Activated CD8-positive, alpha-beta T cell treated with anti-CD3 and anti-CD28 coated beads, Interleukin-2, amount 10 ng/mL, durations not matched to agents 7 days and 5 days (primary cell): ENCODE measurements at regions not wholly inside any gene's neighbourhood (a gene's known extent, or its start where the extent isn't known, plus 50 kb on each side); places are given as distances from the start of the nearest gene placed in this dataset.
"Not testable (repeated sequence)": the region's sequence is repeated elsewhere in the genome, so short reads cannot be mapped to it uniquely, and the experiment has no call there.

ENCODE experiments used
- ATAC-seq: fragments of 150-1000 bp; cut with Tn5 transposase; one replicate; pipeline ENCODE4 v1.10.0; 2021; ENCODE audit warnings: moderate library complexity
- CTCF ChIA-PET: fragments of 350-600 bp; sonication (Branson Sonifier 250); formaldehyde crosslinking; loops from one replicate; lab custom pipeline; 2021; ENCODE audit warnings: antibody characterized with exemption; lab: Charles Lee
- POLR2A ChIA-PET: fragments of 350-600 bp; sonication (Branson Sonifier 250); formaldehyde crosslinking; loops from one replicate; lab custom pipeline; 2021; ENCODE audit warnings: antibody characterized with exemption; lab: Charles Lee
- DNase-seq: peaks from one replicate; pipeline ENCODE4 v3.0.0-alpha.2; 2020
- H3K27ac Mint-ChIP-seq: one replicate; pipeline ENCODE4 v1.8.0; 2021; ENCODE audit warnings: mild to moderate bottlenecking, mixed read lengths
- H3K27me3 Mint-ChIP-seq: one replicate; pipeline ENCODE4 v1.8.0; 2021; ENCODE audit warnings: low read depth, mixed read lengths
- H3K36me3 Mint-ChIP-seq: one replicate; pipeline ENCODE4 v1.8.0; 2021; ENCODE audit warnings: low read depth, mixed read lengths
- H3K4me1 Mint-ChIP-seq: one replicate; pipeline ENCODE4 v1.8.0; 2021; ENCODE audit warnings: low read depth, mixed read lengths
- H3K4me3 Mint-ChIP-seq: one replicate; pipeline ENCODE4 v1.8.0; 2021; ENCODE audit warnings: mild to moderate bottlenecking, mixed read lengths
- H3K9me3 Mint-ChIP-seq: one replicate; pipeline ENCODE4 v1.8.0; 2022; ENCODE audit warnings: mixed read lengths; ENCODE audit not compliant: insufficient read depth

GRCh38 chr21:25457946-25458345 is 149.3 kb downstream of the MRPL39 start:
- H3K27ac Mint-ChIP-seq: no peak overlapping the region
- peaks cover 50% of the 10 kb centered on the region for H3K4me1 Mint-ChIP-seq
- no peaks in the 10 kb centered on the region for H3K27me3 Mint-ChIP-seq
- H3K36me3 Mint-ChIP-seq: peaks cover 7% of the 10 kb centered on the region
- DNase-seq (no peak), ATAC-seq (no peak)
- ChIA-PET POLR2A (interaction anchor here (1.2 kb wide), 1 partner anchor 110 kb away, joined by 4 read pairs; no protein-coding TSS in a partner anchor), CTCF (interaction anchor here (1.2 to 2.0 kb wide), 2 partner anchors 50 to 107 kb away, joined by 3 to 6 read pairs; no protein-coding TSS in a partner anchor)
- no peaks in the 10 kb centered on the region for H3K9me3 Mint-ChIP-seq
- H3K4me3 Mint-ChIP-seq: no peak overlapping the region

GRCh38 chr21:25457411-25457810 is 149.9 kb downstream of the MRPL39 start:
- CTCF ChIA-PET: interaction anchor here (1.2 to 2.0 kb wide), 2 partner anchors 50 to 108 kb away, joined by 3 to 6 read pairs; no protein-coding TSS in a partner anchor
- Mint-ChIP-seq H3K9me3 (no peaks in the 10 kb centered on the region), H3K36me3 (peaks cover 7% of the 10 kb centered on the region), H3K4me3 (peak overlapping the region; percentile 65), H3K4me1 (peaks cover 45% of the 10 kb centered on the region), H3K27ac (peak overlapping the region; percentile 78), H3K27me3 (no peaks in the 10 kb centered on the region)
- POLR2A ChIA-PET: interaction anchor here (1.2 kb wide), 1 partner anchor 110 kb away, joined by 4 read pairs; no protein-coding TSS in a partner anchor
- DNase-seq (no peak), ATAC-seq (peak; percentile 76)

GRCh38 chr21:25456672-25457071 is 150.6 kb downstream of the MRPL39 start:
- CTCF ChIA-PET: interaction anchor here (0.7 to 2.0 kb wide), 7 partner anchors 9 to 151 kb away, joined by 3 to 7 read pairs (median 4); no protein-coding TSS in a partner anchor
- ATAC-seq: peak; percentile 54
- H3K27ac Mint-ChIP-seq: peak overlapping the region; percentile 73
- peaks cover 39% of the 10 kb centered on the region for H3K4me1 Mint-ChIP-seq
- POLR2A ChIA-PET: interaction anchor here (0.9 to 1.4 kb wide), 2 partner anchors 29 to 105 kb away, joined by 4 to 5 read pairs; no protein-coding TSS in a partner anchor
- peaks cover 7% of the 10 kb centered on the region for H3K36me3 Mint-ChIP-seq
- peak overlapping the region; percentile 15 for H3K4me3 Mint-ChIP-seq
- peak; percentile 36 for DNase-seq
- H3K9me3 Mint-ChIP-seq: no peaks in the 10 kb centered on the region
- H3K27me3 Mint-ChIP-seq: no peaks in the 10 kb centered on the region

DNA sequence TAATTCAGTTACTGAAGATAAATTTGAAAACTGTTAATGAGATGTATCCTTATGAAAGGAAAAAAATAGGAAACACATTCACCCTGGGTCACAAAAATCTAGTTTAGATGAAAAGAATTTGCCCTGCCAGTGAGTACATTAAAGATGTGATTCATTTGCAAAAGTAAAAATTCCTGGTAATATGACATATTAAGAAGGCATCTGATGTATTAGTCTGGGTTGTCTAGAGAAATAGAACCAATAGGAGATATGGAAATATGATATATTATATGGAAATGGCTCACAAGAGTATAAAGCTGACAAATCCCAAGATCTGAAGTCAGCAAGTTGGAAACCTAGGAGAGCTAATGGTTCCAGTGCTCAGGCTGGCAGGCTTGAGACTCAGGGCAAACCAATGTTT is 153.8 kb downstream of the MRPL39 start:
- DNase-seq (no peak), ATAC-seq (no peak)
- H3K36me3 Mint-ChIP-seq: peaks cover 6% of the 10 kb centered on the region
- no peak overlapping the region for H3K4me3 Mint-ChIP-seq
- peaks cover 13% of the 10 kb centered on the region for H3K9me3 Mint-ChIP-seq
- POLR2A ChIA-PET: no interaction called here
- CTCF ChIA-PET: interaction anchor here (0.8 to 1.8 kb wide), 5 partner anchors 32 to 155 kb away, joined by 3 to 7 read pairs (median 4); no protein-coding TSS in a partner anchor
- no peaks in the 10 kb centered on the region for H3K27me3 Mint-ChIP-seq
- H3K4me1 Mint-ChIP-seq: peaks cover 18% of the 10 kb centered on the region
- H3K27ac Mint-ChIP-seq: no peak overlapping the region

GRCh38 chr21:25449950-25450349 is 157.3 kb downstream of the MRPL39 start:
- H3K9me3 Mint-ChIP-seq: peaks cover 13% of the 10 kb centered on the region
- POLR2A ChIA-PET: no interaction called here
- H3K4me1 Mint-ChIP-seq: peaks cover 2% of the 10 kb centered on the region
- no peaks in the 10 kb centered on the region for H3K27me3 Mint-ChIP-seq
- CTCF ChIA-PET: interaction anchor here (0.9 kb wide), 1 partner anchor 29 kb away, joined by 3 read pairs; no protein-coding TSS in a partner anchor
- no peak overlapping the region for H3K4me3 Mint-ChIP-seq
- DNase-seq (no peak), ATAC-seq (no peak)
- H3K27ac Mint-ChIP-seq: no peak overlapping the region
- H3K36me3 Mint-ChIP-seq: peaks cover 4% of the 10 kb centered on the region

DNA sequence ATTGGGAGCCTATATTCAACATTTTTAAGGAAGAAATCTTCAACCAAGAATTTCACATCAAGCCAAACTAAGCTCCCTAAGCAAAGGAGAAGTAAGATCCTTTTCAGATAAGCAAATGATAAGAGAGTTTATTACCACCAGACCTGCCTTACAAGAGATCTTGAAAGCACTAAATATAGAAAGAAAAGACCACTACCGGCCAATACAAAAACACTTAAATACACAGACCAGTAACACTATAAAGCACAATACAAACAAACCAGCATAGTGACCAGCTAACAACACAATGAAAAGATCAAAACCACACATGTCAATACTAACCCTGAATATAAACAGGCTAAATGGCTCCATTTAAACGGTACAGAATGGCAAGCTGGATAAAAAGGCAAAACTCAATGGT is 165.4 kb downstream of the MRPL39 start:
- no peak overlapping the region for H3K4me3 Mint-ChIP-seq
- DNase-seq (no peak), ATAC-seq (no peak)
- no peaks in the 10 kb centered on the region for H3K36me3 Mint-ChIP-seq
- H3K27me3 Mint-ChIP-seq: no peaks in the 10 kb centered on the region
- no peaks in the 10 kb centered on the region for H3K9me3 Mint-ChIP-seq
- ChIA-PET POLR2A (no interaction called here), CTCF (interaction anchor here (1.0 to 1.7 kb wide), 2 partner anchors 14 to 19 kb away, joined by 4 read pairs; no protein-coding TSS in a partner anchor)
- no peaks in the 10 kb centered on the region for H3K4me1 Mint-ChIP-seq
- H3K27ac Mint-ChIP-seq: no peak overlapping the region

- H3K27me3 Mint-ChIP-seq, POLR2A ChIA-PET, DNase-seq, H3K9me3 Mint-ChIP-seq, H3K4me3 Mint-ChIP-seq, ATAC-seq, H3K4me1 Mint-ChIP-seq, H3K27ac Mint-ChIP-seq, H3K36me3 Mint-ChIP-seq, CTCF ChIA-PET: not testable (repeated sequence)
Observed at GRCh38 chr21:25437465-25437864, 169.8 kb downstream of the MRPL39 start.

GRCh38 chr21:25428537-25428936 is 178.7 kb downstream of the MRPL39 start:
- H3K4me1 Mint-ChIP-seq: peaks cover 28% of the 10 kb centered on the region
- H3K36me3 Mint-ChIP-seq: no peaks in the 10 kb centered on the region
- CTCF ChIA-PET: interaction anchor here (1.0 kb wide), 1 partner anchor 146 kb away, joined by 3 read pairs; no protein-coding TSS in a partner anchor
- no peaks in the 10 kb centered on the region for H3K27me3 Mint-ChIP-seq
- POLR2A ChIA-PET: interaction anchor here (0.8 kb wide), 1 partner anchor 28 kb away, joined by 4 read pairs; no protein-coding TSS in a partner anchor
- ATAC-seq (no peak), DNase-seq (no peak)
- H3K27ac Mint-ChIP-seq: no peak overlapping the region
- no peaks in the 10 kb centered on the region for H3K9me3 Mint-ChIP-seq
- H3K4me3 Mint-ChIP-seq: no peak overlapping the region

DNA sequence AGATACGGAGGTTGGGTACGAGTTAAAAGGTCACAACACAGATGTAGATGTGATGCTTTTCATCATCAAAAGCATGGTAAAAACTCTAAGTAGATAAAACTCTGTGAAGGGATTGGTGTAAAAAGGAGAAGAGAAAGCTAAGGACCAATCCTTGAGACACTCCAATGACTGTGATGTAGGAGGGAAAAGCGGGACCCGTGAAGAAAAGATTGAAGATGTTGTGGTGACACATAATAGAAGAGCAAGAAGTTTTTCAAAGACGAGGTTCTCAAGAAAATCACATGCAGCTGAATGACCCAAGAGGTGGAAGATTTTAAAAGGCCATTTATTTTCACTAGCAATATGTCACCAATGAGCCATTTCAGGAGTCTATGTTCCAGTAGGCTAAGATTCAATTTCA is 179.5 kb downstream of the MRPL39 start:
- Mint-ChIP-seq H3K4me3 (no peak overlapping the region), H3K9me3 (no peaks in the 10 kb centered on the region), H3K36me3 (no peaks in the 10 kb centered on the region), H3K27me3 (no peaks in the 10 kb centered on the region), H3K4me1 (peaks cover 28% of the 10 kb centered on the region), H3K27ac (no peak overlapping the region)
- DNase-seq: no peak
- CTCF ChIA-PET: interaction anchor here (0.7 to 0.9 kb wide), 2 partner anchors 11 to 139 kb away, joined by 3 read pairs; no protein-coding TSS in a partner anchor
- ATAC-seq: no peak
- POLR2A ChIA-PET: interaction anchor here (0.8 kb wide), 1 partner anchor 29 kb away, joined by 4 read pairs; no protein-coding TSS in a partner anchor

DNA sequence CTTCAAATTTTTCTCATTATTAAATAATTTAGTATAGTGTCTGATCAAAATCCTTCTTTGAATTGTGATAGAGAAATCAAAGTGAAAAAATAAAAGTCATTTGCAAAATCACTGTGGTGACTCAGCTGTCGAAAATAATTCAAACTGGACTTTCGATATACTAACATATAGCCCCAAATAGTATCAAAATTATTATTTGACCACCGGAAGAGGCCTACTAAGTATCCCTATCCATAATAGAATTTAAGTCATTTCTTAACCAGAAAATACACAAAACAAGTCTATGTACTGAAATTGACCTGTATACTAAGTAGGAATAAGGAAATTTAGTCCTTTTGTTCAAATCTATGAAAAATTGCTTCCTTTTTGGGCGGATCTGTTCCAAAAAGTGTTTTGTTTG is 180.7 kb downstream of the MRPL39 start:
- DNase-seq (no peak), ATAC-seq (no peak)
- H3K4me3 Mint-ChIP-seq: no peak overlapping the region
- no peaks in the 10 kb centered on the region for H3K27me3 Mint-ChIP-seq
- CTCF ChIA-PET: interaction anchor here (1.2 kb wide), 1 partner anchor 138 kb away, joined by 3 read pairs; no protein-coding TSS in a partner anchor
- no peaks in the 10 kb centered on the region for H3K9me3 Mint-ChIP-seq
- H3K4me1 Mint-ChIP-seq: peaks cover 34% of the 10 kb centered on the region
- no peak overlapping the region for H3K27ac Mint-ChIP-seq
- no peaks in the 10 kb centered on the region for H3K36me3 Mint-ChIP-seq
- POLR2A ChIA-PET: no interaction called here

- Mint-ChIP-seq H3K9me3 (no peaks in the 10 kb centered on the region), H3K27me3 (no peaks in the 10 kb centered on the region), H3K4me1 (peaks cover 44% of the 10 kb centered on the region), H3K36me3 (no peaks in the 10 kb centered on the region), H3K27ac (no peak overlapping the region), H3K4me3 (no peak overlapping the region)
- ATAC-seq (no peak), DNase-seq (no peak)
- POLR2A ChIA-PET: no interaction called here
- CTCF ChIA-PET: interaction anchor here (0.6 to 5.0 kb wide), 5 partner anchors 15 to 143 kb away, joined by 3 to 40 read pairs (median 14); no protein-coding TSS in a partner anchor
Observed at GRCh38 chr21:25425156-25425555, 182.1 kb downstream of the MRPL39 start.

DNA sequence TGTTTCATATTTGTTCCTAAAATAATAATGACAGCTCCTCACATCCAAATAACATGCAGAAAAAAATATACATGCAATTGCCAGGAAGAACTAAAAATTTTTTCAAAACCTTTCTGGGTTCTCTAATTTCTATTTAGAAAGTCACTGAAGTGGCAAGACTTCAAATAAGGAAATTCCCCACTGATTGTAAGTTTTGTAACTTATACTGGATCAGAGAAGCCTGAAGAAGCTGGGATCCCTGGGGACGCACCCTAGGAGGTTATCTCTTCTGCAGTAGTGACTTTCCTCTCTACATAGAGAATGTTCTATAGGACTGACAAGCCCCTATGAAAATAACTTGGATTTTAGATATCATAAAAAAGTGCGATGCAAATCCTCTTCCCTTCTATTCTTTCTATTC is 182.6 kb downstream of the MRPL39 start:
- H3K27ac Mint-ChIP-seq: no peak overlapping the region
- H3K4me1 Mint-ChIP-seq: peaks cover 44% of the 10 kb centered on the region
- no peak for ATAC-seq
- no peaks in the 10 kb centered on the region for H3K9me3 Mint-ChIP-seq
- H3K27me3 Mint-ChIP-seq: no peaks in the 10 kb centered on the region
- H3K36me3 Mint-ChIP-seq: no peaks in the 10 kb centered on the region
- ChIA-PET POLR2A (interaction anchor here (1.4 to 3.0 kb wide), 3 partner anchors 138 to 143 kb away, joined by 3 to 18 read pairs (median 3); no protein-coding TSS in a partner anchor), CTCF (interaction anchor here (1.7 to 5.0 kb wide), 5 partner anchors 16 to 184 kb away, joined by 5 to 40 read pairs (median 15); no protein-coding TSS in a partner anchor)
- DNase-seq: no peak
- H3K4me3 Mint-ChIP-seq: no peak overlapping the region
